Stimulated activated CD8-positive, alpha-beta memory T cell treated with anti-CD3 and anti-CD28 coated beads, Interleukin-7, amount 100 ng/mL, for 48 hours (primary cell): ENCODE measurements at regions not wholly inside any gene's neighbourhood (a gene's known extent, or its start where the extent isn't known, plus 50 kb on each side); places are given as distances from the start of the nearest gene placed in this dataset.

Experiments
- DNase-seq, 2 donors: peaks; one replicate each; pipeline ENCODE4 v3.0.0-alpha.2; 2020; ENCODE audit warnings: low read depth in 1 of 2; ENCODE audit errors: extremely low read depth in 1 of 2

- DNase-seq: no peak
Observed at GRCh38 chr14:83467811-83468210, 1934.2 kb upstream of the SEL1L start.

DNA sequence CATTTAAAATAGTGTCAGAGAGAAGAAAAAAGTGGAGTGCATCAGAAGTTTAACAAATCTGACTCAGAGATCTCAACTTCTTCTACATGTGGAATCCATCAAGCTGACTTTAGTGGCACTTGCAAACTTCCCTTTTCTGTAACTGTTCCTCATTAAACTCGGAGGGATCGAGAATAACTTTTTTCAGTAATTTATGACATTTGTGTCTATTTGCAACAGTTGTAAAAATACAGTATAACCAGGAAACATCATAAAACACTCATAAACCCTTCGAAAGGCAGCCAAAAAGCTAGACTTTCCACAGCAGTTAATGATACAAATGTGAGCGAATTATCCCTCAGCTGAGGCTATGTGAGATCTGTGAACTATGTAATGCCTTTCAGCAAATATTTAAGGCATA is 1936.8 kb upstream of the SEL1L start:
- DNase-seq: no peak

- no peak for DNase-seq
Observed at GRCh38 chr14:83470959-83471695, 1937.5 kb upstream of the SEL1L start.

- no peak for DNase-seq
Observed at GRCh38 chr14:83473416-83474235, 1940.0 kb upstream of the SEL1L start.

DNA sequence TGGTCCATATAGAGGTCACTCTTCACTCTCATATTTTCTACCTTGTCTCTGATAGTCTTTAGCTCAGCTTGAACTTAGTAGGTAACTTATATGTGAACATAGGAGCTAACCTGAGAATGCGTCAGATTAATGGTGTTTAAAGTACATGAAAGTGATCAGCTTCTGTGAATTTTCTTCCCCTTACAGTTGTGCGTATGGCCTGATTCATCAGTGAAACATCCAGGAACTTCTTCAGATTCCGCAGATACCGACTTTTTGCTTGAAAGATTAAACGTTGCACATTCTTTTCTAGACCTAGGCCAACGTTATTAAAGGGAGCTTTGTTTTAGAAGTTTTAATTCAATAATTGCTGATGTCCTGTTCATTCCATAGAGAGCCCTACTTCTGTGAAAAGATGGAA is 1945.1 kb upstream of the SEL1L start:
- DNase-seq: no peak

DNA sequence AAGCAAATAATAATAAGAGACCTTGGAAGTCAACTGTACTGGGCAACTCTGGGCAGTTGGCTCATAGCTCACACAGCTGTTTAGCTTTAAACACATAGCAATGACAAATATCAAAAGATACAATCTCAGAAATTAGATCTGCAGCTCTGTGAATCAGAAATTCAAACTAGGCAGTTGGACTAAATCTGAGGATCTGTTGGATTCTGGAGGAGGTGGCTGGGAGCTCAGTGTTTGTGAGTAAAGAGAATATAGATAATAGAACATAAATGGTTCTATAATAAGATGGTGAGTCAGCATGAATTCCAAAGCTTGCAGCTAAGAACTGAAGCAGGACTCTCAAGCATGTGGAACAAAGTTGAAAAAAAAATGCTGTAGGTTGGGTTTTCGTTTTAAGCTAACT is 1949.4 kb upstream of the SEL1L start:
- DNase-seq: no peak

DNA sequence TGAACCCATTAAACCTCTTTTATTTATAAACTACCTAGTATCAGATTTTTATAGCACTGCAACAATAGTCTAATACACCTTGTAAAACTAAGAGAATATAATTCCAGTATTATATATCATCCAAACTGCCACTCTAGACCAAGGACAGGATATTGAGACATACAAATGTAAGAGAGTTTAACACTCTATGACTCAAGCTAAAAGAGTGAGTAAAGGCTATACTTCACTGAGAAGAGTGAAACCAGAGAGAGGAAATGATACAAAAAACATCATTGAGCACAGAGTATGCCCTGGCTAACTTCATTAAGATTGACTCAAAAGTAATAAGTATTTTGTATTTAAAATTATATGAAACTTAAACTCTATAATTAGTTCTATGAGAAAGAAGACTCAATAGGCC is 1951.9 kb upstream of the SEL1L start:
- DNase-seq: no peak

- no peak for DNase-seq
Observed at GRCh38 chr14:83491091-83491490, 1957.4 kb upstream of the SEL1L start.

DNA sequence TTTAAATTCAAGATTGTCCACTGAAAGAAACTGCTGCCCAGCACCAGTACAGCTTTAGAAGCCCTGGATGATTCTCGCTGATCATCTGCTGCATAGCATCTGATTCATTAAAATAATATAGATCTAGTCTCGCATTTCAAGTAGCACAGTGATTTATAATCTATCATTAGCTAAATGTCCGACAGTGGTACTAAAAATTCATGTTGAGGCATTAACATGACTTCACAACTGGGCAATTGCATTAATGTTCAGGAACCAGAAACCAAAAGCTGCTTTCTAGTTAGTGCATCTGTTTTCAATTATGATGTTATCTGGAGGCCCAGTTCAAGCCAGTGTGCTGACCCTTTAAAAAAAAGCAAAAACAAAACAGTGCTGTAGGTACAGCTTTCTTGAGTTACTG is 1987.2 kb upstream of the SEL1L start:
- no peak for DNase-seq

- DNase-seq: no peak
Observed at GRCh38 chr14:83529531-83529930, 1995.9 kb upstream of the SEL1L start.

- no peak for DNase-seq
Observed at GRCh38 chr14:83533734-83534133, 1996.2 kb upstream of the FLRT2 start.

DNA sequence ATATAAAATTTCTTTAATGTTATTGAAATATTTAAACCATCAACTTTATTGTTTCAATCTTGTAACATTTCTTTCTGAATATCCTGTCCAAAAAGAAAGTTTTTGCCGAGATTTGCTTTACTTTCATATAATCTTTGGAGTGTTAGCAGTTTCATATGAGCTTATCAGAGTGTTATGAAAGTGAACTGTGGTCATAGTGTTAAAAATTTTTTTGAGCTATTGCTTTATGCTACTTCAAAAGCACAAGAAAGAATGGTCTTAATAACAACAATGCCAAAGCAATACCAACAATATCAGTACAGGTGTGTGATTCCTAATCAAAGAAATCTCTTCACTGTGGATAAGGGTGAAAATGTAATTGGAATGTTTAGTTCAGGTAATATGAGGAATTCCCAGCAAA is 1994.9 kb upstream of the FLRT2 start:
- DNase-seq: no peak

DNA sequence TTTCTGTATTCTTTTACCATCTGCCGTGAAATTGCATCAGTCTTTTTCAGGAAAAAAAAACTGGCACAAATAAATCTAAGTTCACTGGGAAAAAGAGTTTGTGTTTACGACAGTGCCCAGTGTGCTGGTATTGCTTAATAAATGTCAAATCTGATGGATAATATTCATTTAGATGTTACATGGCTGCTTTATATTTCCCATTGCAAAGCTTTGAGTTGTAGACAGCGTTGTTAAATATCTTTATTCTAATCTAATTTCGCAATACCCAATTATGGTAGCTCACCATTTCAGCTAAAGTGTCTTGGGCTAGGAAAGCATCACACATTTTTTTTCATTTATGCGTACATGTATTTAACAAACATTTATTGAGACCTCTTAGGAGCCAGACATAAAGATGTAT is 1994.5 kb upstream of the FLRT2 start:
- DNase-seq: no peak

- no peak for DNase-seq
Observed at GRCh38 chr14:83541147-83541546, 1988.8 kb upstream of the FLRT2 start.

DNA sequence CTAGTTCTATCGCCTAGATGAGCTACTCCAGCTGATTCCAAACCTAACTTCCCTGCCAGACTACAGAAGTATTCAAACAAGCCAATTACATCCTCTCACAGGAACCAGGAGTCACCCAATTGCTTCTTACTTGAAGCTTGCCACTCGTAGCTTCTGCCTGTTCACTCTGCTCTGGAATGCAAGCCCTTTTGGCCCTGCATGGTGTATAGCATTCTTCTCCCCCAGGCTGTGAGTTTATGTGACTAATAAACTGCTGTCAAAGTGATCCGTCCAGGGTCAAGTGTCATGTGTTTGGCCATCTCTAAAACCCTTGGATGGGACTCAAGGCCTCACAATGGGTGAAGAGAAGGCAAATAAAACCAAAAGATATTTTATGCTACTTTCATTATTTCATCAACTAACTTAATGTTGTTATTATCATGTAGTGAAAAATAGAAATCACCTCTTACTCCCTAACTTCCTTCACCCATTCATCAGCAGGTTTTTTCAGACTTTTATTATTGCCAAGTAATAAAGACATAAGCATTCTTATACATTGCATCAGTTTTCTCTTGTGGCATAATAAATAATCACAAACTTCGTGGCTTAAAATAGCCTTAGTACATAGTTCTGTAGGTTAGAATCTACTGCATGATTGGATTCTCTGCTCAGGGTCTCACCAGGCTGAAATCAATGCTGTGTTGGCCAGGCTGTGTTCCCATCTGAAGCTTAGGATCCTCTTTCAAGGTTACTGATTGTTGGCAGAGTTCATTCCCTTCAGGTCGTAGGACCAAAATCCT is 1981.7 kb upstream of the FLRT2 start:
- DNase-seq: no peak

- no peak for DNase-seq
Observed at GRCh38 chr14:83556065-83556464, 1973.9 kb upstream of the FLRT2 start.

- DNase-seq: no peak
Observed at GRCh38 chr14:83556746-83557453, 1973.0 kb upstream of the FLRT2 start.

DNA sequence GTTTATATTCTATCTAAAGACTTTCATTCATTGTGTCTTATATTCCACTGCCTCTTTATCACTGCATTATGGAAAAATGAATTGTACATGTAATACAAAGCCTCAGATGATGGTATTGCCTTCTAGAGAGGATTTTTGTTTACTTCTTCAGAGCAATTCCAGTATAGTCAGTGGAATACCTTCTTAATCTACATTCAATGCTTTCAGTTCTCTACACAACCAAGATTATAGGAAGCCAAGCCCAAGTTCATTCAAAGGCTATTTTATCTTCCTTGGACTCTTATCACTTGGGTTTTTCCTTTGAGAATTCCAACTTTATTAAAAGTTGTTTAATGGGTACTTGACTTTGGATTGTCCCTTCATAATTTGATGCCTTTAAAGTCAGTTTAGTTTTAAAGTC is 1971.0 kb upstream of the FLRT2 start:
- DNase-seq: no peak

DNA sequence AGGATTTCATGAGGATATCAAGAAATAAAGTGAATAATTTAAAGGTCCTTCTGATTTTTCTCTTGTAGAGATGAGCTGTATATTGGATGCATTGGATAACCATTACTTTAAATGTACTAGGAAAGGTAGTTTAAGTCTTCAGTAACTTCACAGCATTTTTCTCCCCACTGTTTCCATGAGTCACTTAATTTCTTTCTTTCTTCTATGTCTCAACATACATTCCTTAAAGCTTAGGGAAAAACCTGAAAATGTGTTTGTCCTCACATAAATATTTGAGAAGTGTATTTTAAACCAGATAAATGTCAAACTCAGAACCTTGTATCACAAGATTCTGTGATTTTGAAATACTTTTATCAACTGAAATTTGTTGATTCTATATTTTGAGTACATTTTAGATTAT is 1970.2 kb upstream of the FLRT2 start:
- no peak for DNase-seq

GRCh38 chr14:83561261-83561660 is 1968.7 kb upstream of the FLRT2 start:
- DNase-seq: no peak

DNA sequence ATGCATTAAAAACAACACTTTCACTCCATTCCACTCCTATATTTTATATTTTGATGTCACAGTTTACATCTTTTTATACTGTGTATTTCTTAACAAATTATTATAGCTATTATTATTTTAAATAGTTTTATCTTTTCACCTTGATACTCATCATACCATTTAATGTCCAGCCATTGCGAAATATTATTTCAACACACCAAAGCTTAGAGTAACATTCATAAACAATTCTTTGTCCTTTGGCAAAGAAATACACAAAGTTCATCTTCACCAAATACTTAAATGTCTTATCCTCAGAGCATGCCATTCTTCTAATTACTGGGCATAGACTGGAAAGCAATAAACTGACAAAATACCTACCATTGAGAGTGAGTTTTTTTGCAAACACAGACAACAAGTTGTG is 1963.4 kb upstream of the FLRT2 start:
- no peak for DNase-seq
